GM23248 (cell line): ENCODE measurements at regions not wholly inside any gene's neighbourhood (a gene's known extent, or its start where the extent isn't known, plus 50 kb on each side); places are given as distances from the start of the nearest gene placed in this dataset.

ENCODE experiments used
- EZH2 ChIP-seq: fragments of 200-600 bp; sonication (generic); IDR thresholded peaks from 2 replicates; pipeline ENCODE4 v1.6.1; 2018; ENCODE audit warnings: antibody characterized with exemption, mild to moderate bottlenecking; ENCODE audit not compliant: insufficient read depth, poor library complexity, severe bottlenecking
- EZH2phosphoT487 ChIP-seq: fragments of 200-600 bp; sonication (generic); IDR thresholded peaks from 2 replicates; pipeline ENCODE4 v1.6.1; 2018; ENCODE audit warnings: antibody characterized with exemption, moderate library complexity, mild to moderate bottlenecking, low read depth; ENCODE audit not compliant: insufficient read depth

GRCh38 chr10:44190541-44190940 lies 194.4 kb downstream of the CXCL12 start:
- TF ChIP-seq EZH2: no peak
- TF ChIP-seq EZH2phosphoT487: no peak
